Skeletal muscle tissue (tissue), 3 donors: ENCODE measurements at regions not wholly inside any gene's neighbourhood (a gene's known extent, or its start where the extent isn't known, plus 50 kb on each side); places are given as distances from the start of the nearest gene placed in this dataset.

Experiments
- H3K27ac ChIP-seq: one replicate; pipeline ENCODE4 v1.7.0; 2013; ENCODE audit warnings: mild to moderate bottlenecking, low read depth, low read length, inconsistent platforms
- H3K27me3 ChIP-seq, 3 donors: one replicate each; pipeline ENCODE4 v1.7.0; 2013; ENCODE audit warnings: low read length in 3 of 3; ENCODE audit not compliant: control insufficient read depth in 3 of 3, insufficient read depth in 3 of 3
- H3K36me3 ChIP-seq, 3 donors: one replicate each; pipeline ENCODE4 v1.7.0; 2013; ENCODE audit warnings: low read length in 3 of 3; ENCODE audit not compliant: control insufficient read depth in 3 of 3, insufficient read depth in 3 of 3
- H3K4me1 ChIP-seq, 3 donors: one replicate each; pipeline ENCODE4 v1.7.0; 2013; ENCODE audit warnings: low read length in 3 of 3, mild to moderate bottlenecking in 3 of 3; ENCODE audit not compliant: control insufficient read depth in 3 of 3, insufficient read depth in 3 of 3
- H3K4me3 ChIP-seq, 3 donors: one replicate each; pipeline ENCODE4 v1.7.0; 2013; ENCODE audit warnings: low read length in 3 of 3
- H3K9ac ChIP-seq, 3 donors: one replicate each; pipeline ENCODE4 v1.7.0; 2013; ENCODE audit warnings: low read length in 3 of 3, mild to moderate bottlenecking in 3 of 3, moderate library complexity in 2 of 3, low read depth in 1 of 3
- H3K9me3 ChIP-seq, 3 donors: one replicate each; pipeline ENCODE4 v1.7.0; 2013; ENCODE audit warnings: low read length in 3 of 3; ENCODE audit not compliant: control insufficient read depth in 3 of 3
- donor health status: Osteomylitis.

DNA sequence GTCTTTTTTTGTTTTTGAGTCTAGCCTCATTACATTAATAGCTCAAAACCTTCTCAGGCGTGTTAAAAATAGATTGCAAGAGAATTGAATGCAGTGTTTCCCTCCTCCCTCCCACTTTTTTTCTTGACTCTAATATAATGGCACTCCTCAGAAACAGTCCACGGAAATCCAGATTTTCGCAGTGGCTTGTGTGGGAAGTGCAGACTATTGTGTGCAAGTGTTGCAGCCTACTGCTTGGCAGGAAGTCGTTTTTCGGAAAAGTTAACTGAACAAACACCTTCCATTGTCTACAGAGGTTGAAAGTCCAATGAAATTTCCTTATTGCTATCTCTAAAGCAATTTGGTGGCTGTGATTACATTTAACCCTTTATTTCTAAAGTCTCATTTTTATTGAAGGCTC is 147.9 kb upstream of the E2F7 start:
- Histone ChIP-seq H3K27ac (no peak overlapping the region), H3K36me3 (no peaks in the 10 kb centered on the region), H3K9ac (no peak overlapping the region), H3K4me3 (no peak overlapping the region), H3K27me3 (no peaks in the 10 kb centered on the region), H3K4me1 (no peaks in the 10 kb centered on the region), H3K9me3 (peaks cover 0 to 6% (median under 1%) of the 10 kb centered on the region in 3 donors)

DNA sequence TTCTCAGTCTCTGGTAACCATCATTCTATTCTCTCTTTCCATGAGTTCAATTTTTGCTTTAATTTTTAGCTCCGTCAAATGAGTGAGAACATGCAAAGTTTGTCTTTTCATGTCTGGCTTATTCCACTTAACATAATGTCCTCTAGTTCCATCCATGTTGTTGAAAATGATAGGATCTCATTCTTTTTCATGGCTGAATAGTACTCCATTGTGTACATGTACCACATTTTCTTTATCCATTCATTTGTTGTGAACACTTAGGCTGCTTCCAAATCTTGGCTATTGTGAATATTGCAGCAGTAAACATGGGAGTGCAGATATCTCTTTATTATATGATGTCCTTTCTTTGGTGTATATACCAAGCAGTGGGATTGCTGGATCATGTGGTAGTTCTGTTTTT is 145.4 kb upstream of the E2F7 start:
- Histone ChIP-seq H3K27ac (no peak overlapping the region), H3K9me3 (peaks cover 0 to 6% (median 0%) of the 10 kb centered on the region in 3 donors), H3K9ac (no peak overlapping the region), H3K27me3 (no peaks in the 10 kb centered on the region), H3K4me3 (no peak overlapping the region), H3K36me3 (no peaks in the 10 kb centered on the region), H3K4me1 (no peaks in the 10 kb centered on the region)

DNA sequence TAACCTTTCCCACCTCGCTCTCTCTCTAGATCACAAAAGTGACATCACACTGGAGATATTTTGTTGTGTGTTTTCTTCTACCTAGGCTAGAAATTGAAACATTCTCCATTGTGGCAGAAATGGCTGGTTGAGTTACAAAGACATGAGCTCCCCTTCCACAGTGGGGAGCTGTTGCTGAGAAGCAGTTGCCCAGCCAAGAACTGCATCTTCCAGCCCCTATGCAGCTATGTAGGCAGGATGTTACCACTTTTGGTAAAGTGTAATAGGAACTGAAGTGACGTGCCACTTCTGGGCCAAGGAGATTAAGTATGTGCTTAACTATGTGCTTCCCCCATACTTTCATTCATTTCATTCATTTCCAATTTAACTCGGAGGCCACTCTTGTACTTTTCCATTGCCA is 138.7 kb upstream of the E2F7 start:
- H3K4me1 ChIP-seq: no peaks in the 10 kb centered on the region
- H3K9ac ChIP-seq: no peak overlapping the region
- H3K36me3 ChIP-seq: no peaks in the 10 kb centered on the region
- no peak overlapping the region for H3K27ac ChIP-seq
- no peaks in the 10 kb centered on the region for H3K9me3 ChIP-seq
- H3K4me3 ChIP-seq: no peak overlapping the region
- no peaks in the 10 kb centered on the region for H3K27me3 ChIP-seq

DNA sequence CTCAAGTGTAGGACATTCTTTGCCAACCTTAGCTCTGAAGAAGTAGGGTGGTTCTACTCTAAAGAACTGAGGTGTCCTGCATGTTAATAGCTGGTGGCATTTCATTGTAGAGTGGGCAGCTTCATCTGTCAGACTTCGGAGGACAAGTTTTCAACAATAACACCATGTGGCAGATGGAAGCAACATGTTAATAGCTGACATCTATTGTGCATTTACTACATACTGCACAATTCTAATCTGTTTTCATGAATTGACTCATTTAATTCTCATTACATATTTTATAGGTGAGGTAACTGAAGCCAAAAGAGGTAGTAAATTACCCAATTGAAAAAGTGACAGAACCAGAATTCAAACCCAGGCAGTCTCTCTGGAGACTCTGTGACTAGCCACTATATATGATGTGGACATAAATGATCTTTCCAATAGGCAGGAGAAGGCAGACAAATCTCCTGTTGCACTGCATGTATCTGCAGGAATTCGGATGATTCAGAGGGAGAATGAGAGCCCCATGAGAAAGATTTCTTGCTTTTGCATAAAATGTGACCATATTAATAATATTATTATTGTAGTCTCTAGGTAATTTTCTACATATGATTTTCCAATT is 137.2 kb upstream of the E2F7 start:
- Histone ChIP-seq H3K4me3 (no peak overlapping the region), H3K9ac (no peak overlapping the region)

DNA sequence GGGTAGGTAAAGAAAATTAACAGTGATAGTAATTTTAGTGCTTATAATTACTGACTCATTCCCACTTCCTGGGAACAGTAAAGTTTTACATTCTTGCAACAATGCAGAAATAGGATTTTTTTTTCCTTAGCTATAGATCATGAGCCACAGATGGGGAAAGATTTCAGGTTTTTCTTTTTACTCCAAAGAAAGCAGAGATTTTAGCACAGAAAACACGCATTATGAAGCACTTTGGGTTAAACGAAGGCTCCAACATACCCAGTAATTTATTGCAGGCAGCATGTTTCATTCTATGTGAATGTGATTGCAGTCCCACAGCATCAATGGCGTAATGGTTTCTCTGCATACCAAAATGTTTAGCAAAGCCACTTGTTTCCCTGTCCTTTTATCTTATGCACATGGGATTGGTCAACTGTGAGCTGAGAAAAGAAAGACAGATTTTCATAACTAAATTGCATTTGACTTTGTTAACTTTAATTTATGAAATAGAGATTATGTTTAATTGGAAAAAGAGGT is 124.6 kb upstream of the E2F7 start:
- Histone ChIP-seq H3K9ac (no peak overlapping the region), H3K27me3 (no peaks in the 10 kb centered on the region), H3K36me3 (no peaks in the 10 kb centered on the region), H3K4me3 (no peak overlapping the region), H3K27ac (no peak overlapping the region), H3K4me1 (no peaks in the 10 kb centered on the region), H3K9me3 (no peaks in the 10 kb centered on the region)

More for the DNA sequence above, 137.2 kb upstream of the E2F7 start:
- no peaks in the 10 kb centered on the region for H3K36me3 ChIP-seq
- H3K4me1 ChIP-seq: no peaks in the 10 kb centered on the region
- no peaks in the 10 kb centered on the region for H3K27me3 ChIP-seq
- no peaks in the 10 kb centered on the region for H3K9me3 ChIP-seq
- no peak overlapping the region for H3K27ac ChIP-seq

DNA sequence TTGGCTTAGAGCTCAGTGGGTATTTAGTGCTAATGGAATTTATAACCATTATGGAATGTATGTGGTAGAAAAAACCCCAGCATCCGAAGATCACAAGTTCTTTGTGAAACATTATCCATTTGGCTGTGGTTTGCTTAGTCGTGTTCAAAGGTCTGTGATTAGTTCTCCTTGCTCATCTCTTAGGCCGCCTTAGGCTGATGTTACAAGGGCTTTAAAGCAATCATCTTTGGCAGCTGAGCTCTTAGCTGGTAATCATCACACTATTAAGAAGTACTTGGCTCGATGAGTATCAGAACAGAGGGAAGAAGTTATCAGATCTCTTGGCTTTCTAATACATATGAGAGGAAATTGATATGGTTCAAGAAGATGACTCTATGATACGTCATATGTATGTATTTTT is 124.1 kb upstream of the E2F7 start:
- Histone ChIP-seq H3K36me3 (no peaks in the 10 kb centered on the region), H3K27ac (no peak overlapping the region), H3K4me1 (no peaks in the 10 kb centered on the region), H3K4me3 (no peak overlapping the region), H3K9me3 (no peaks in the 10 kb centered on the region), H3K27me3 (no peaks in the 10 kb centered on the region), H3K9ac (no peak overlapping the region)

DNA sequence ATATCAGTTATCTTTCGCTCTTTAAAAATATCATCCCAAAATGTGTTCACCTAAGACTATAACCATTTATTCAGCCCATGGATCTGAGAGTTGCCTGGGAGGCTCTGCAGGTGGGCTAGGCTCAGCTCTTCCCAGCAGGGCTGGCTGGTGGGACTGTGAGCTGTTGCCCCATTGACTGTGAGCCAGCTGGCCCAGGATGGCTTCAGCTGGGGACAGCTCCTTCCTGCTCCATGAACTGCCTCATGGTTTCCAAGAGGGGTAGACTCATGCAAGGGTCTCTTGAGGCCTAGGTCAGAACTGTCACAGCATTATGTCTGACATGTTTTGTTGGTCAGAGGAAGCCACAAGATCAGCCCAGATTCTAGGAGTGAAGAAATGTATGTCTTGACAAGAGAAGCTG is 114.1 kb upstream of the E2F7 start:
- Histone ChIP-seq H3K36me3 (no peaks in the 10 kb centered on the region), H3K9ac (no peak overlapping the region), H3K27ac (no peak overlapping the region), H3K27me3 (no peaks in the 10 kb centered on the region), H3K9me3 (no peaks in the 10 kb centered on the region), H3K4me1 (no peaks in the 10 kb centered on the region), H3K4me3 (no peak overlapping the region)

DNA sequence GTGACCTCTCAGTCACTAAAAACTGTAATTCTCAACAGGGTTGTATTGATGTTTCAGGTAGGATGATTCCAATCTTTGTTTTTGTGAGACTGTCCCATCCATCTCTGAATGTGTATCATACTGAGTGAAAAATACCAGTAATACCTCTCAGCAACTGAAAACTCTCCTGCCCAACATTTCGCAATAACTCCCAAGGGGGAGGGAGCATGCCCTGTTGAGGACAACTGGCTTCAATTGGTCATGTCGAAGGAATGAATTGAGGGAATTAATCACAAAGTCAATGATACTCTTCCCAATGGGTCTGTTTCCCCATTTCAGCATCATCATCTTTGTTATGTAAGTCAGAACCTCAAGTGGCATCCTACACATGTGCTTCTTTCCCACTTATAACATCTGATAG is 102.4 kb upstream of the E2F7 start:
- H3K4me3 ChIP-seq: no peak overlapping the region
- no peak overlapping the region for H3K9ac ChIP-seq
- no peaks in the 10 kb centered on the region for H3K4me1 ChIP-seq
- H3K36me3 ChIP-seq: no peaks in the 10 kb centered on the region
- no peaks in the 10 kb centered on the region for H3K27me3 ChIP-seq
- no peaks in the 10 kb centered on the region for H3K9me3 ChIP-seq
- H3K27ac ChIP-seq: no peak overlapping the region

DNA sequence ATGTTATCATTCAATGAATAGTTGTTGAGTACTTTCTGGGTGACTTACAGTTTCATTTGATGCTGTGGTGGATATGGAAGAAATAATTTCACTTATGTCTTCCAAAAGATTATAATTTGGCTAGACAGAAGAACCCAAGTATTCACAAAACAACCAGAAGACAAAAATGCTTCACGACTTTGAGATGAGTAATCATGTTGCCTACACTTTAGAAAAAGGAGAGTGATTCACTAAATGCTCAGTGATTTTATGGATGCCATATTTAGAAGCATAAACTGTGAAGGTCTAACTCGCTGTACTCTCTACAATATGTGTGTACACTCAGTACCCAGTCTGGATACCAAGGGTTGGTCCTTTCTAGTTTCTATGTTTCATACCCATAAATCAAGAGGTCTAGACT is 101.3 kb upstream of the E2F7 start:
- Histone ChIP-seq H3K4me1 (no peaks in the 10 kb centered on the region), H3K36me3 (no peaks in the 10 kb centered on the region), H3K9ac (no peak overlapping the region), H3K27me3 (no peaks in the 10 kb centered on the region), H3K27ac (no peak overlapping the region), H3K4me3 (no peak overlapping the region), H3K9me3 (no peaks in the 10 kb centered on the region)

DNA sequence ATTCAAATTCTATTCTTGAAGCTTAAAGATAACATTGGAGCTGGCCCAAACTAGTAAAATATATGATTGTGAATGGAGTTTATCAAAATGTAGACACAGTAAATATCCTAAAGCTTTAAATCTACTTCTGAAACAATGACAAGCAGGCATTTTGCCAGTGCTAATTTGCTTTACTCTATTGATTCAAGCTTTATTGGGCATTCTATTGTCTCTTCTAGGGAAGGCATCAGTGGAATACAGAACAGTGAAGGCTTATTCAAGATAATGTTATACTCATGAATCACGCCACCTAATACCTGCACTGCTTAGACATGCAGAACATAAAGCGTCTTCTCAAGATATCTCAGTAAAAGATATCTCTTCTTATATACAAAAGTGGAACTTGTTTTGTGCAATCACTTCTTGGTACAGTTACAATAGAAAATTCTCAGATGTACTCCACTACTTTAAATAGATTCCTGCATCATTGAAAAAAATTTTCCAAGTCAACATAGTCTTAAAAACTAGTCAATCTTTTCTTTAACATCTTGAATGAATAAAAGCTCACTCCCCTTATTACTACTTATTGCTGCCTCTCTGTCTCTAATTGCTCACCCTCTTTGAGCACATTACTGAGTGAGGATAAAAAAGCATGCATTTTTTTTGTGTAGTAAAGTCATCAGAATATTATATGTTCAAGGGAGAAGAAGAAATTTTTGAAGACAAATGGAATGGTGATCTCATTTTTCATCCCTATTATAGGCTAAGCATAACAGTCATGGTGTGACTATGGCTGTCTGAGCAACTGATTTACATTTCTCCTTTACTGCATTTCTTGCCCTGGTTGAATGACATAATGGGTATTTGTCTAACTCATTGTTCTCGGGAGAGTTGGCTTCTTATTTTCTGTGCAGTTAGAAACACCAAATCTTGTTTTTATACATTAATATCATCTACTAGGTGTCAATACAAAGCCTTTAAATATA is 98.0 kb upstream of the E2F7 start:
- H3K36me3 ChIP-seq: no peaks in the 10 kb centered on the region
- no peak overlapping the region for H3K4me3 ChIP-seq
- no peaks in the 10 kb centered on the region for H3K4me1 ChIP-seq
- no peak overlapping the region for H3K27ac ChIP-seq
- H3K27me3 ChIP-seq: no peaks in the 10 kb centered on the region
- H3K9me3 ChIP-seq: no peaks in the 10 kb centered on the region
- no peak overlapping the region for H3K9ac ChIP-seq
